Lung (tissue), 11 donors: ENCODE measurements at regions not wholly inside any gene's neighbourhood (a gene's known extent, or its start where the extent isn't known, plus 50 kb on each side); places are given as distances from the start of the nearest gene placed in this dataset.

ENCODE experiments used
- ATAC-seq: fragments of 200-7000 bp; cut with Tn5 transposase; one replicate; pipeline ENCODE4 v1.9.1; 2020; ENCODE audit warnings: moderate number of reproducible peaks; ENCODE audit not compliant: insufficient read depth, low FRiP score
- DNase-seq, 3 donors: peaks; one replicate each; pipeline ENCODE4 v3.0.0-alpha.2; 2013 to 2017
- H3K27ac ChIP-seq, 2 donors: one replicate each; pipeline ENCODE4 v1.5.1; 2013; ENCODE audit warnings: mild to moderate bottlenecking in 2 of 2, moderate library complexity in 2 of 2, control low read depth in 1 of 2, inconsistent platforms in 1 of 2, low read depth in 1 of 2, low read length in 1 of 2
- H3K27me3 ChIP-seq, 3 donors: one replicate each; pipeline ENCODE4 v1.5.1; 2013; ENCODE audit warnings: low read length in 2 of 3; ENCODE audit not compliant: control insufficient read depth in 3 of 3, insufficient read depth in 3 of 3
- H3K36me3 ChIP-seq, 4 donors: one replicate each; pipeline ENCODE4 v1.5.1; 2013; ENCODE audit warnings: low read length in 4 of 4, mild to moderate bottlenecking in 1 of 4, moderate library complexity in 1 of 4; ENCODE audit not compliant: control insufficient read depth in 4 of 4, insufficient read depth in 4 of 4
- H3K4me1 ChIP-seq, 5 donors: one replicate each; pipeline ENCODE4 v1.5.1; 2013; ENCODE audit warnings: low read length in 5 of 5, mild to moderate bottlenecking in 2 of 5, moderate library complexity in 1 of 5; ENCODE audit not compliant: control insufficient read depth in 5 of 5, insufficient read depth in 5 of 5
- H3K4me3 ChIP-seq: one replicate; pipeline ENCODE4 v1.5.1; 2013; ENCODE audit warnings: mild to moderate bottlenecking, control low read depth, moderate library complexity
- H3K9ac ChIP-seq, 2 donors: one replicate each; pipeline ENCODE4 v1.5.1; 2013; ENCODE audit warnings: low read length in 2 of 2, control low read depth in 1 of 2; ENCODE audit not compliant: insufficient read depth in 1 of 2
- H3K9me3 ChIP-seq, 4 donors: one replicate each; pipeline ENCODE4 v1.5.1; 2013; ENCODE audit warnings: low read length in 3 of 4, mild to moderate bottlenecking in 1 of 4, moderate library complexity in 1 of 4; ENCODE audit not compliant: control insufficient read depth in 4 of 4, insufficient read depth in 3 of 4
- WGBS, 2 donors: extraction: QIAGEN DNeasy Blood & Tissue Kit; methylation state at CpG; one replicate each; pipeline ENCODE4 v1.1.7; 2013; 5-methylcytosine and 5-hydroxymethylcytosine counted together
- TF ChIP-seq, protein P1 (sequence below): IDR thresholded peaks from 2 replicates; pipeline ENCODE4 v1.5.1; 2012; ENCODE audit warnings: mild to moderate bottlenecking; ENCODE audit errors: control extremely low read depth, extremely low read depth
- donor health status: control.
- donor health status: control.
- donor health status: Bipolar disorder and iron deficiency.
- donor health status: healthy.
- donor health status: DM: yes; HTN: yes; CAD: no.

DNA sequence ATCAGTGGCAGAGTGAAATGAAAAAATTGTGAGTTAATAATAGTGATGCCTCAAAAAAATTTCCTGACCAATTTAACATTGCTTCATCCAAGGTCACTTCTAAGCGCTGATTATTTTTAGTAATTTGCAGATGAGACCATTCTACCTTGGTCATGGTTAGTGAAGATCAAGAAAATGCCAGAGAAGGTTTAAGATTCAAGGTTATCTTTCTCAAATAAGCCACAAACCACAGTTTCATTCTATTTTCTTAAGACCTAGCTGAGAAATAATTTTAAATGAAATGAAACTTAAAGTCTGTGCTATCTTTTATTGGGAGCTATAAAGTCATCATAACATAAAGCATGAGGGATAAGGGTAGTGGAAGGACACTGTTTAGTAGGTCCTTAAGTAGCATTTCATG is 353.9 kb upstream of the NAALADL2 start:
- H3K4me3 ChIP-seq = no peak overlapping the region
- no peaks in the 10 kb centered on the region for H3K27me3 ChIP-seq
- DNase-seq (no peak), ATAC-seq (no peak)
- no peaks in the 10 kb centered on the region for H3K36me3 ChIP-seq
- H3K4me1 ChIP-seq = no peaks in the 10 kb centered on the region
- no peaks in the 10 kb centered on the region for H3K9me3 ChIP-seq
- no peak overlapping the region for H3K27ac ChIP-seq
- no peak overlapping the region for H3K9ac ChIP-seq
- TF ChIP-seq, protein P1, sequence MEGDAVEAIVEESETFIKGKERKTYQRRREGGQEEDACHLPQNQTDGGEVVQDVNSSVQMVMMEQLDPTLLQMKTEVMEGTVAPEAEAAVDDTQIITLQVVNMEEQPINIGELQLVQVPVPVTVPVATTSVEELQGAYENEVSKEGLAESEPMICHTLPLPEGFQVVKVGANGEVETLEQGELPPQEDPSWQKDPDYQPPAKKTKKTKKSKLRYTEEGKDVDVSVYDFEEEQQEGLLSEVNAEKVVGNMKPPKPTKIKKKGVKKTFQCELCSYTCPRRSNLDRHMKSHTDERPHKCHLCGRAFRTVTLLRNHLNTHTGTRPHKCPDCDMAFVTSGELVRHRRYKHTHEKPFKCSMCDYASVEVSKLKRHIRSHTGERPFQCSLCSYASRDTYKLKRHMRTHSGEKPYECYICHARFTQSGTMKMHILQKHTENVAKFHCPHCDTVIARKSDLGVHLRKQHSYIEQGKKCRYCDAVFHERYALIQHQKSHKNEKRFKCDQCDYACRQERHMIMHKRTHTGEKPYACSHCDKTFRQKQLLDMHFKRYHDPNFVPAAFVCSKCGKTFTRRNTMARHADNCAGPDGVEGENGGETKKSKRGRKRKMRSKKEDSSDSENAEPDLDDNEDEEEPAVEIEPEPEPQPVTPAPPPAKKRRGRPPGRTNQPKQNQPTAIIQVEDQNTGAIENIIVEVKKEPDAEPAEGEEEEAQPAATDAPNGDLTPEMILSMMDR = no peak
- WGBS, 2 donors = 90 to 97% methylated on average over 1 of the region's 1 CpG

DNA sequence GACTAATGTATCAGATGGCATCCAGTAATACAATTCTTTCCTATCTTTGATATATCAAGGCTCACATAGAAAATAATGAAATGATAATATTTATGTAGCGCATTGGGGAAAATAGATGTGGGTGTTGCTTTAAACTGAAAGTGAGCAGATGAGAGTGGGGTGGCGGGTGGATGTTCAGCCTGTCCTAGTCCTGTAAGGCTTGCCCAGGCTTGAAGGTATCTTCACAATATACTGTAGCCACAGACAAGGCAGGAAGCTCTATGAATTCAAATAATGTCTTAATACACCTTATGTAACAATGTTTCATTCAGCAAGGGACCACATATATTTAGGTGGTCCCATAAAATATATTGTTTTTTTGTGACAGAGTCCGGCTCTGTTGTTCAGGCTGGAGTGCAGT is 334.9 kb upstream of the NAALADL2 start:
- Histone ChIP-seq H3K27me3 (no peaks in the 10 kb centered on the region), H3K9ac (no peak overlapping the region), H3K4me1 (no peaks in the 10 kb centered on the region), H3K27ac (no peak overlapping the region), H3K36me3 (no peaks in the 10 kb centered on the region), H3K4me3 (no peak overlapping the region), H3K9me3 (no peaks in the 10 kb centered on the region)
- TF ChIP-seq, protein P1 = no peak
- no peak for ATAC-seq
- 96% methylated on average over 3 of the region's 3 CpGs for WGBS, 2 donors
- DNase-seq = no peak

DNA sequence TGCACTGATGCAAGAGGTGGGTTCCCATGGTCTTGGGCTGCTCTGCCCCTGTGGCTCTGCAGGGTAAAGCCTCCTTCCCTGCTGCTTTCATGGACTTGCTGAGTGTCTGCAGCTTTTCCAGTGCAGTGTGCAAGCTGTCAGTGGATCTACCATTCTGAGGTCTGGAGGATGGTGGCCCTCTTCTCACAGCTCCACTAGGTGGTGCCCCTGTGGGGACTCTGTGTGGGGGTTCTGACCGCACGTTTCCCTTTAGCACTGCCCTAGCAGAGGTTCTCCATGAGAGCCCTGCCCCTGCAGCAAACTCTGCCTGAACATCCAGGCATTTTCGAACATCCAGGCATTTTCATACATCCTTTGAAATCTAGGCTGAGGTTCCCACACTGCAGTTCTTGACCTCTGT is 329.8 kb upstream of the NAALADL2 start:
- Histone ChIP-seq H3K9me3 (no peaks in the 10 kb centered on the region), H3K4me3 (no peak overlapping the region), H3K27ac (no peak overlapping the region), H3K4me1 (peaks cover 0 to 9% (median 0%) of the 10 kb centered on the region in 5 donors), H3K36me3 (no peaks in the 10 kb centered on the region), H3K9ac (no peak overlapping the region), H3K27me3 (no peaks in the 10 kb centered on the region)
- TF ChIP-seq, protein P1 = no peak
- 80 to 86% methylated on average over 3 of the region's 3 CpGs for WGBS, 2 donors
- DNase-seq (no peak), ATAC-seq (no peak)

DNA sequence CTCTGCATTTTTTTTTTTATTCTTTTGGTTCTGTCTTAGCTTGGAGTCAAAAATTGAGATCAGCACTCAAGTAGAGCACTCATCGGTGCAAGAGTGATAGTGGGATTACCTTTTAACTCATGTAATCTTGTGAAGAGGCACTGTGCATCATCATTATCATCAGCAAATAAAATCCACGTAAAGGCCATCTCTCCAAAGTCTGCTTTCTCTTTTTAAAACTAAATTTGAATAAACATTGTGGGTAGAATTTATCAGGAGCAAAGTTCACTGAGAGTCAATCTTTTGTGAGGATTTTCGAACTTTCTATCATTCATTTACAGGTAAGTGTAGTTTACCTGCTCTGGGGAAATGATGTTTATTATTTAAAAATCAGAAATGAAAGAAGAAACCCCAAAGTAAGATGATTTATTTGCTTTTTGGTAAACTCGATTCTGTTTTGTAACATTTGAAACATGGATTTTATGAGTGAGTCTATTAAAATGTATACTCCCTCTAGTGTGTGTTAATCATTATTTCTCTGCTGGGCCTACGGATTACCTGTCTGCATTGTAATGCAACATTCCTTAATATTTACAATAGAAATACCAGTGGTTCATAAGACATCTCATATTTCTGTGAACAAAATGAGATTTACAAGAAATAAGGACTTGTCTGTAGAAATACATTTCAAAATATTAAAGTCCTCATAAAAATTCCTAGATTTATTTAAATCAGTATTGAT is 327.7 kb upstream of the NAALADL2 start:
- Histone ChIP-seq H3K27me3 (no peaks in the 10 kb centered on the region), H3K36me3 (no peaks in the 10 kb centered on the region), H3K27ac (no peak overlapping the region), H3K9me3 (no peaks in the 10 kb centered on the region), H3K4me3 (no peak overlapping the region), H3K4me1 (peaks cover 0 to 9% (median 0%) of the 10 kb centered on the region in 5 donors), H3K9ac (no peak overlapping the region)
- no peak for DNase-seq
- 79 to 86% methylated on average over 5 of the region's 5 CpGs for WGBS, 2 donors
- ATAC-seq = no peak
- TF ChIP-seq, protein P1 = no peak
